AG04449 (cell line): ENCODE measurements at regions not wholly inside any gene's neighbourhood (a gene's known extent, or its start where the extent isn't known, plus 50 kb on each side); places are given as distances from the start of the nearest gene placed in this dataset.

Experiments
- CTCF ChIA-PET: fragments of 350-600 bp; formaldehyde crosslinking; extraction: SDS; loops from one replicate; lab custom pipeline; 2021; ENCODE audit warnings: antibody characterized with exemption; lab: Yijun Ruan, JAX
- POLR2A ChIA-PET: fragments of 400-600, 350-600 bp; formaldehyde crosslinking; extraction: SDS; loops from one replicate; lab custom pipeline; 2020; ENCODE audit warnings: antibody characterized with exemption, inconsistent platforms; lab: Yijun Ruan, JAX
- DNase-seq: peaks from one replicate; pipeline ENCODE4 v3.0.0-alpha.2; 2010; ENCODE audit warnings: low read depth, low spot score
- H3K4me3 ChIP-seq: 2 replicates; pipeline ENCODE4 v1.5.1; 2011; ENCODE audit warnings: low read depth, mild to moderate bottlenecking, control low read depth, low read length
- TF ChIP-seq, protein P1 (sequence below): IDR thresholded peaks from one replicate; pipeline ENCODE4 v1.5.1; 2011; ENCODE audit warnings: mild to moderate bottlenecking, moderate library complexity, low read length, control low read depth, inconsistent platforms; ENCODE audit not compliant: insufficient read depth; ENCODE audit errors: missing control alignments

GRCh38 chr4:13701937-13702446 is 74.5 kb upstream of the BOD1L1 start:
- CTCF ChIA-PET, result no interaction called here
- POLR2A ChIA-PET, result no interaction called here
- H3K4me3 ChIP-seq, result no peak overlapping the region
- no peak for DNase-seq
- TF ChIP-seq, protein P1, sequence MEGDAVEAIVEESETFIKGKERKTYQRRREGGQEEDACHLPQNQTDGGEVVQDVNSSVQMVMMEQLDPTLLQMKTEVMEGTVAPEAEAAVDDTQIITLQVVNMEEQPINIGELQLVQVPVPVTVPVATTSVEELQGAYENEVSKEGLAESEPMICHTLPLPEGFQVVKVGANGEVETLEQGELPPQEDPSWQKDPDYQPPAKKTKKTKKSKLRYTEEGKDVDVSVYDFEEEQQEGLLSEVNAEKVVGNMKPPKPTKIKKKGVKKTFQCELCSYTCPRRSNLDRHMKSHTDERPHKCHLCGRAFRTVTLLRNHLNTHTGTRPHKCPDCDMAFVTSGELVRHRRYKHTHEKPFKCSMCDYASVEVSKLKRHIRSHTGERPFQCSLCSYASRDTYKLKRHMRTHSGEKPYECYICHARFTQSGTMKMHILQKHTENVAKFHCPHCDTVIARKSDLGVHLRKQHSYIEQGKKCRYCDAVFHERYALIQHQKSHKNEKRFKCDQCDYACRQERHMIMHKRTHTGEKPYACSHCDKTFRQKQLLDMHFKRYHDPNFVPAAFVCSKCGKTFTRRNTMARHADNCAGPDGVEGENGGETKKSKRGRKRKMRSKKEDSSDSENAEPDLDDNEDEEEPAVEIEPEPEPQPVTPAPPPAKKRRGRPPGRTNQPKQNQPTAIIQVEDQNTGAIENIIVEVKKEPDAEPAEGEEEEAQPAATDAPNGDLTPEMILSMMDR, result no peak

- no peak for DNase-seq
- ChIA-PET CTCF (interaction anchor here (0.6 kb wide), 1 partner anchor 46 kb away, joined by 3 read pairs; no protein-coding TSS in a partner anchor), POLR2A (no interaction called here)
- TF ChIP-seq, protein P1, result no peak
- H3K4me3 ChIP-seq, result no peak overlapping the region
Observed at GRCh38 chr4:13703096-13703495, 75.6 kb upstream of the BOD1L1 start.

- no peak overlapping the region for H3K4me3 ChIP-seq
- ChIA-PET POLR2A (no interaction called here), CTCF (no interaction called here)
- DNase-seq, result no peak
- TF ChIP-seq, protein P1, result no peak
Observed at GRCh38 chr4:13704035-13704434, 76.5 kb upstream of the BOD1L1 start.

DNA sequence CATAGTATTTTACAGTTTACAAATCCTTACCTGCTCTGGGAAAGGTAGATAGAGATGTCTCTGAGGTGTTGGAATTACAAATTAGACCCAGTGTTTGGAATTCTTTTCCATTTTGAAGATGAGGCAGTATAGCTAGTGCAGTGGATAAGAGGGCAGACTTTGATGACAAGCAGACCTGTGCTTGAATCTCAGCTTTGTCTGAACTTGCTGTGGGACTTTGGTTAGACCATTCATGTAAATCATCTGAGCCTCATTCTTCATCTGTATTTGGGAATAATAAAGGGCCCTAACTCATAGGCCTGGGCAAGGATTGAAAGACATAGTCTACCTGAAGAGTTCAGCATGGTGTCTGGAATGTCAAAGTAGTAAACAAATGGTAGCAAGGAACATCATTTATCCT is 77.2 kb upstream of the BOD1L1 start:
- no peak overlapping the region for H3K4me3 ChIP-seq
- CTCF ChIA-PET, result interaction anchor here (2.4 kb wide), 1 partner anchor 48 kb away, joined by 8 read pairs; no protein-coding TSS in a partner anchor
- DNase-seq, result no peak
- POLR2A ChIA-PET, result no interaction called here
- TF ChIP-seq, protein P1, result no peak

DNA sequence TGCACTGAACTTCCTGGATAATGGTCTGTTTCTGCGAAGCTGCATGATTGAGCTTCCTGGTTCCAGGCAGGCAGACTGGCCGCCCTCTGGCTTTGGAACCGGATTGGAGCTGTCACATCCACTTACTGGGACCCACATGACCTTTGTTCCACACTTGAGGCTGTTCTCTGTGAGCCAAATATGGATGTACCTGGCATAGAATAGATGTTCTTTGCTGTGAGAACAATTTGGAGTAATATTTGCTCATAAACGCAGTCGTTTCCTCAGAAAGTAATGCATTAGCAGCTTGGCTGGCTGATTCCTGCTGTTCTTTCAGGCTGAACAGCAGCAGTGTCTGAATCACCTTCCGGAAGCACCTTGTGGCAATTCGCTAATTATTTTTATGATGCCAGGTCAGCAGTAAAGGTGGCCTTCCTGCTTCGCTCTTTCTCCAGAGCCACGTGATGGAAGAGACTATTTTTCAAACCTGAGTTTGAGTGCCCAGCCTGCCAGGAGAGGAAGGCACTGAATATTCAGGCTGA is 78.1 kb upstream of the BOD1L1 start:
- CTCF ChIA-PET, result interaction anchor here (2.1 to 2.4 kb wide), 2 partner anchors 49 to 52 kb away, joined by 5 to 8 read pairs; no protein-coding TSS in a partner anchor
- TF ChIP-seq, protein P1, result no peak
- H3K4me3 ChIP-seq, result no peak overlapping the region
- no peak for DNase-seq
- POLR2A ChIA-PET, result no interaction called here

DNA sequence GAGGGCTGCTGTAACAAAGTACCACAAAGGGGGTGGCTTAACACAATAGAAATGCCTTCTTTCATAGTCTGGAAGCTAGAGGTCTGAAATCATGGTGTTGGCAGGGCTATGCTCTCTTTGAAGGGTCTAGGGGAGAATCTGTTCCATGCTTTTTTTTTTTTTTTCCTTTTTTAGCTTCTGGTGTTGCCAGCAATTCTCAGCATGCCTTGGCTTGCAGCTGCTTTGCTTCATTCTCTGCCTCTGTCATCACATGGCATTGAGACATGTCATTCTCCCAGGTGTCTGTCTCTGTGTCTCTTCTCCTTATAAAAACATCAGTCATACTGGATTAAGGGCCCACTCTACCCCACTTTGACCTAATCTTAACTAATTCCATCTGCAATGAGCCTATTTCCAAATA is 78.6 kb upstream of the BOD1L1 start:
- ChIA-PET CTCF (interaction anchor here (2.1 to 2.4 kb wide), 2 partner anchors 50 to 52 kb away, joined by 5 to 8 read pairs; no protein-coding TSS in a partner anchor), POLR2A (no interaction called here)
- no peak overlapping the region for H3K4me3 ChIP-seq
- TF ChIP-seq, protein P1, result no peak
- no peak for DNase-seq
